Endothelial cell (in vitro differentiated cells): ENCODE measurements at regions not wholly inside any gene's neighbourhood (a gene's known extent, or its start where the extent isn't known, plus 50 kb on each side); places are given as distances from the start of the nearest gene placed in this dataset.

Source experiments
- DNase-seq: peaks from one replicate; pipeline ENCODE4 v3.0.0; 2021; ENCODE audit warnings: low spot score
- H3K27ac Mint-ChIP-seq: one replicate; pipeline ENCODE4 v1.8.0; 2021; ENCODE audit warnings: mixed read lengths, inconsistent platforms; ENCODE audit not compliant: unreplicated experiment
- H3K27me3 Mint-ChIP-seq: one replicate; pipeline ENCODE4 v1.8.0; 2021; ENCODE audit warnings: mild to moderate bottlenecking, moderate library complexity, mixed read lengths, inconsistent platforms; ENCODE audit not compliant: unreplicated experiment
- H3K36me3 Mint-ChIP-seq: one replicate; pipeline ENCODE4 v1.8.0; 2021; ENCODE audit warnings: mild to moderate bottlenecking, low read depth, mixed read lengths, inconsistent platforms; ENCODE audit not compliant: unreplicated experiment
- H3K4me1 Mint-ChIP-seq: one replicate; pipeline ENCODE4 v1.8.0; 2021; ENCODE audit warnings: mild to moderate bottlenecking, mixed read lengths, inconsistent platforms; ENCODE audit not compliant: unreplicated experiment
- H3K4me3 Mint-ChIP-seq: one replicate; pipeline ENCODE4 v1.8.0; 2021; ENCODE audit warnings: mild to moderate bottlenecking, mixed read lengths, inconsistent platforms; ENCODE audit not compliant: unreplicated experiment
- H3K9me3 Mint-ChIP-seq: one replicate; pipeline ENCODE4 v1.8.0; 2021; ENCODE audit warnings: mixed read lengths, inconsistent platforms; ENCODE audit not compliant: unreplicated experiment
- TF ChIP-seq, protein P1 (sequence below): fragments of 200-600 bp; sonication (generic); IDR thresholded peaks from one replicate; pipeline ENCODE4 v1.5.0; 2021; ENCODE audit warnings: antibody characterized with exemption; ENCODE audit not compliant: unreplicated experiment

DNA sequence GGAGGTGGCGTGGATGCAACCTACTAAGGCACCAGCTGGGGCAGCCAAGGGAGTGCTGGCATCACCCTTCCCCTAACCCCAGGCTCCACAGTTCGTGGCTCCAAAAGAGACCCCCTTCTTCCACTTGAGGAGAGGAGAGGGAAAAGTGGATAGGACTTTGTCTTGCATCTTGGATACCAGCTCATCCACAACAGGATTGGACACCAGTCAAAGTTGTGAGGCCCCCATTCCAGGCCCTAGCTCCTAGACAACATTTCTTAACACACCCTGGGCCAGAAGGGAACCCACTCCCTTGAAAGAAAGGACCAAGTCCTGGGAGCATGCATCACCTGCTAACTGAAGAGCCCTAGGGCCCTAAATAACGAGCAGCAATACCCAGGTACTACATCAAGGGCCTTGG is 372.6 kb upstream of the PLXNA2 start:
- Mint-ChIP-seq H3K27ac (no peak overlapping the region), H3K9me3 (no peaks in the 10 kb centered on the region), H3K4me1 (no peaks in the 10 kb centered on the region), H3K4me3 (no peak overlapping the region), H3K36me3 (no peaks in the 10 kb centered on the region), H3K27me3 (no peaks in the 10 kb centered on the region)
- TF ChIP-seq, protein P1, sequence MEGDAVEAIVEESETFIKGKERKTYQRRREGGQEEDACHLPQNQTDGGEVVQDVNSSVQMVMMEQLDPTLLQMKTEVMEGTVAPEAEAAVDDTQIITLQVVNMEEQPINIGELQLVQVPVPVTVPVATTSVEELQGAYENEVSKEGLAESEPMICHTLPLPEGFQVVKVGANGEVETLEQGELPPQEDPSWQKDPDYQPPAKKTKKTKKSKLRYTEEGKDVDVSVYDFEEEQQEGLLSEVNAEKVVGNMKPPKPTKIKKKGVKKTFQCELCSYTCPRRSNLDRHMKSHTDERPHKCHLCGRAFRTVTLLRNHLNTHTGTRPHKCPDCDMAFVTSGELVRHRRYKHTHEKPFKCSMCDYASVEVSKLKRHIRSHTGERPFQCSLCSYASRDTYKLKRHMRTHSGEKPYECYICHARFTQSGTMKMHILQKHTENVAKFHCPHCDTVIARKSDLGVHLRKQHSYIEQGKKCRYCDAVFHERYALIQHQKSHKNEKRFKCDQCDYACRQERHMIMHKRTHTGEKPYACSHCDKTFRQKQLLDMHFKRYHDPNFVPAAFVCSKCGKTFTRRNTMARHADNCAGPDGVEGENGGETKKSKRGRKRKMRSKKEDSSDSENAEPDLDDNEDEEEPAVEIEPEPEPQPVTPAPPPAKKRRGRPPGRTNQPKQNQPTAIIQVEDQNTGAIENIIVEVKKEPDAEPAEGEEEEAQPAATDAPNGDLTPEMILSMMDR = no peak
- no peak for DNase-seq

DNA sequence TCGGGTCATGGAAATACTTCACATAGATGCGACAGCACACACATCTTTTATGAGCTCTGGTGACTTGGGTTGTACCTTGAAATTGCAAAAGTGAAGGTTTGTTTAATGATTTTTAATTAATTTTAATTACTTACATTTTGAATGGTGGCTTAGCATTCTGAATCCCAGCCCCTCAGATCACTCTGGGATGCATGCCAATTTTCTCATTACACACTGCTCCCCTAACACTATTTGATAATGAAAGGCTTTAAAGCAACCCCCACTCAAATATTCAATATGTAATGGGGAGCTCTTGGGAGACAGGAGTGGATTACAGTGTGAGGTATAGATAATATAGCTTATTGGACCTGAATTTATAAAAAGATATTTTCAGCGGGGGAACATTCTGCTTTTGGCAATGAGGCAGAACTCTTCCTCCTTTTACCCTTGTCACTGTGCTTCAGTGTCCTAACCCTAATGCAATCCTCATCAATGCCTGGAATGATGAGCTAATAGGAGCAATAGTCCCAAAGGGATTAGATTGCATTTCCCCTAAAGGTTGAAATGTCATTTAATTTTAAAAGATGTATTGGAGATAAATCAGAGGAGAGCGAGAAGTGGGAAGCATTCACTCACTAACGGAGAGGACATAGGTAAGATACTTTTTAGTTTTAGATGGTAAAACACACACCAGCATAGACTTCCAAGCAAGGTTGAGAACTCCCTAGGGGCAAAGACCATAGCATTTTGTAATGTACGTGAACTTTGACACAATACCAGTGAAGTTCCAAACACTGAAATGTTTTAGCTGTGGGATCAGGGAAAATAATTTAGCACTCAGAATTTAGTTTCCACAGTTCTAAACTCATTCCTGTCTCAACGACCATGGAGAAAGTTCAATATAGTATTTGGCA is 384.1 kb upstream of the PLXNA2 start:
- H3K4me1 Mint-ChIP-seq = no peaks in the 10 kb centered on the region

DNA sequence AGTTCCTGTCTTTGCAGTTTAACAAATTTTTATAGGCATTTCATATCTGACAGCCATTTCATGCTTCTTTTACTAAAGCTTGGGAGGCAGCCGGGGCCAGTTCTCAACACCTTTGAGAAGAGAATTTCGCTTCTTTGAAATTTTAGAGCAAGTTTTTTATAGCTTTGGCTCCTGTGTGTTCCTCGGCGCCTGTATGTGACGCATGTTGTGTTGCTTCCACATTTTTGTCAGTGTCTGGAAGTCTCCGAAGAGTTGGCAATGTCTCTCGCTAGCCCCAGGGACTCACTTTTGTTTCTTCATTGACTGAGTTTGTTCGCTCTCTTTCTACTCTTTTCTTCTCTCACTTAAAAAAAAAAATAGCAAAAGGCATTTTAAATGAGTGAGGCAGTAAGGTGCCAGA is 386.9 kb upstream of the PLXNA2 start:
- Mint-ChIP-seq H3K4me1 (no peaks in the 10 kb centered on the region), H3K27ac (no peak overlapping the region), H3K9me3 (no peaks in the 10 kb centered on the region), H3K36me3 (no peaks in the 10 kb centered on the region), H3K27me3 (no peaks in the 10 kb centered on the region), H3K4me3 (no peak overlapping the region)
- TF ChIP-seq, protein P1 = no peak
- no peak for DNase-seq

More for the DNA sequence above, 384.1 kb upstream of the PLXNA2 start:
- H3K27ac Mint-ChIP-seq = no peak overlapping the region
- no peaks in the 10 kb centered on the region for H3K36me3 Mint-ChIP-seq
- H3K9me3 Mint-ChIP-seq = no peaks in the 10 kb centered on the region
- H3K27me3 Mint-ChIP-seq = peaks cover 2% of the 10 kb centered on the region
- DNase-seq = no peak
- TF ChIP-seq, protein P1 = no peak
- H3K4me3 Mint-ChIP-seq = no peak overlapping the region

DNA sequence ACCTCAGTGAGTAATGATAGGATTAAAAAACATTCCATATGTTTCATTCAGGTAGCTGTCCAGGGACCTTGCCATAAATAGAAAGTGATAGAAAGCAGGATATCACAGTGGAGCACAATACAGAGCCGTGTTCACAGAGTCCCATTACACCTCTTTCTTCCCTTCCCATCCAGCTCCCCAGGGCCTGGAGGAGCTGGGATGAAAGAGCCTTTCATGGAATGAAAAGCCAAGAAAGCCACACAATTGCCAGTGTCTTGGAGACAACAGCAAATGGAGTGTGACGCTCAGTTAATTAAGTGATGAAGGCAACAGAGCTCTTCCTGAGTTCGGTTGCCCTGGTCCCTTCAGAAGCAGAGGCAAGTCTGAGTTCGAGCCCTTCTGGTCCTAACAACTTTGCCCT is 387.3 kb upstream of the PLXNA2 start:
- TF ChIP-seq, protein P1 = no peak
- Mint-ChIP-seq H3K9me3 (no peaks in the 10 kb centered on the region), H3K4me1 (no peaks in the 10 kb centered on the region), H3K27me3 (no peaks in the 10 kb centered on the region), H3K4me3 (no peak overlapping the region), H3K27ac (no peak overlapping the region), H3K36me3 (no peaks in the 10 kb centered on the region)
- DNase-seq = no peak
